H1 (cell line): ENCODE measurements at regions not wholly inside any gene's neighbourhood (a gene's known extent, or its start where the extent isn't known, plus 50 kb on each side); places are given as distances from the start of the nearest gene placed in this dataset.

Source experiments
- CTCF ChIA-PET: fragments of 300-600 bp; sonication (Branson Sonifier 250); formaldehyde crosslinking; loops from one replicate; lab custom pipeline; 2021; ENCODE audit not compliant: partially characterized antibody; lab: Charles Lee
- POLR2A ChIA-PET: fragments of 300-600 bp; sonication (Branson Sonifier 250); formaldehyde crosslinking; loops from one replicate; lab custom pipeline; 2021; ENCODE audit warnings: inconsistent platforms; ENCODE audit not compliant: partially characterized antibody; lab: Charles Lee
- DNase-seq, 2 experiments: peaks; one replicate each; pipeline versions ENCODE4 v3.0.0 to v3.0.0-alpha.2; 2010 to 2022; ENCODE audit warnings: low spot score in 2 of 2, low read depth in 1 of 2, mixed read lengths in 1 of 2
- FAIRE-seq: peaks from 2 replicates; lab custom pipeline; 2011; peaks lifted over from hg19 to GRCh38; lab: Jason Lieb, UNC
- H2AFZ ChIP-seq: 2 replicates; pipeline ENCODE4 v1.8.1; 2012; ENCODE audit warnings: low read length, inconsistent platforms
- H2AK5ac ChIP-seq: 2 replicates; pipeline ENCODE4 v1.6.1; 2013; ENCODE audit warnings: low read depth, low read length
- H2BK120ac ChIP-seq: replicated peaks from 2 replicates; pipeline ENCODE3; 2013; ENCODE audit warnings: low read depth, low read length, inconsistent platforms
- H2BK12ac ChIP-seq: 2 replicates; pipeline ENCODE4 v1.6.1; 2013; ENCODE audit warnings: low read depth, low read length
- H2BK15ac ChIP-seq: 2 replicates; pipeline ENCODE4 v1.6.1; 2013; ENCODE audit warnings: low read length
- H2BK20ac ChIP-seq: 2 replicates; pipeline ENCODE4 v1.6.1; 2013; ENCODE audit warnings: low read length
- H2BK5ac ChIP-seq: 2 replicates; pipeline ENCODE4 v1.6.1; 2013; ENCODE audit warnings: low read depth, low read length
- H3K14ac ChIP-seq: 2 replicates; pipeline ENCODE4 v1.6.1; 2013; ENCODE audit warnings: inconsistent platforms; ENCODE audit not compliant: insufficient read length
- H3K18ac ChIP-seq: 2 replicates; pipeline ENCODE4 v1.6.1; 2013; ENCODE audit warnings: low read length; ENCODE audit errors: extremely low read depth
- H3K23ac ChIP-seq: 2 replicates; pipeline ENCODE4 v1.6.1; 2013; ENCODE audit warnings: inconsistent platforms; ENCODE audit not compliant: insufficient read length
- H3K23me2 ChIP-seq: 2 replicates; pipeline ENCODE4 v1.6.1; 2013; ENCODE audit warnings: low read depth, low read length
- H3K27ac ChIP-seq: 2 replicates; pipeline ENCODE4 v1.6.1; 2011; ENCODE audit warnings: low read depth, low read length, inconsistent platforms
- H3K27me3 ChIP-seq, 4 experiments: replicated peaks in 1 of 4; 1 replicate in 1 of 4; 2 replicates in 3 of 4; pipeline versions ENCODE4 v1.6.1 to v1.8.1; 2011 to 2013; ENCODE audit warnings: low read length in 3 of 4, mild to moderate bottlenecking in 3 of 4, inconsistent platforms in 2 of 4, mixed read lengths in 2 of 4, moderate library complexity in 1 of 4; ENCODE audit not compliant: control insufficient read depth in 3 of 4, insufficient read depth in 3 of 4; ENCODE audit errors: extremely low read depth in 1 of 4
- H3K36me3 ChIP-seq, 4 experiments: 2 replicates each; pipeline versions ENCODE4 v1.6.1 to v1.8.1; 2011 to 2013; ENCODE audit warnings: mild to moderate bottlenecking in 4 of 4, low read length in 3 of 4, moderate library complexity in 2 of 4, control low read depth in 1 of 4, inconsistent platforms in 1 of 4; ENCODE audit not compliant: insufficient read depth in 4 of 4, control insufficient read depth in 2 of 4
- H3K4ac ChIP-seq: replicated peaks from 2 replicates; pipeline ENCODE3; 2013; ENCODE audit warnings: low read length, low read depth, mixed read lengths, inconsistent platforms; ENCODE audit not compliant: insufficient read length
- H3K4me1 ChIP-seq, 4 experiments: replicated peaks in 1 of 4; 1 replicate in 1 of 4; 2 replicates in 3 of 4; pipeline versions ENCODE4 v1.6.1 to v1.8.1; 2011 to 2013; ENCODE audit warnings: low read length in 3 of 4, inconsistent platforms in 2 of 4, mixed read lengths in 1 of 4; ENCODE audit not compliant: insufficient read depth in 4 of 4, control insufficient read depth in 3 of 4
- H3K4me2 ChIP-seq, 2 experiments: 2 replicates each; pipeline versions ENCODE4 v1.6.1 to v1.8.1; 2011 to 2013; ENCODE audit warnings: low read depth in 2 of 2, low read length in 2 of 2, control low read depth in 1 of 2, inconsistent platforms in 1 of 2, mild to moderate bottlenecking in 1 of 2; ENCODE audit not compliant: insufficient read depth in 1 of 2
- H3K4me3 ChIP-seq, 4 experiments: fragments of 200-600, 300-600 bp in 1 of 4; sonication (generic), shearing (Covaris generic), sonication (Bioruptor Twin) in 1 of 4; 2 replicates each; pipeline versions ENCODE4 v1.5.1 to v1.8.1; 2011 to 2016; ENCODE audit warnings: low read length in 4 of 4, low read depth in 3 of 4, control low read depth in 2 of 4, inconsistent platforms in 2 of 4, mild to moderate bottlenecking in 2 of 4, mixed read lengths in 1 of 4, moderate library complexity in 1 of 4; ENCODE audit not compliant: insufficient read depth in 2 of 4; ENCODE audit errors: extremely low read depth in 1 of 4
- H3K56ac ChIP-seq: replicated peaks from 2 replicates; pipeline ENCODE3; 2013; ENCODE audit warnings: low read depth, mild to moderate bottlenecking, mixed read lengths, low read length, inconsistent platforms; ENCODE audit not compliant: insufficient read length
- H3K79me1 ChIP-seq: 2 replicates; pipeline ENCODE4 v1.6.1; 2013; ENCODE audit warnings: low read depth, low read length, control low read depth
- H3K79me2 ChIP-seq, 2 experiments: 2 replicates each; pipeline versions ENCODE4 v1.6.1 to v1.8.1; 2012 to 2013; ENCODE audit warnings: low read length in 2 of 2, mild to moderate bottlenecking in 2 of 2, inconsistent platforms in 1 of 2; ENCODE audit not compliant: insufficient read depth in 2 of 2, control insufficient read depth in 1 of 2
- H3K9ac ChIP-seq, 4 experiments: replicated peaks in 1 of 4; 1 replicate in 1 of 4; 2 replicates in 3 of 4; pipeline versions ENCODE4 v1.6.1 to v1.8.1; 2011 to 2013; ENCODE audit warnings: low read depth in 3 of 4, low read length in 3 of 4, control low read depth in 2 of 4, mild to moderate bottlenecking in 2 of 4, moderate library complexity in 2 of 4, inconsistent platforms in 1 of 4; ENCODE audit errors: extremely low read depth in 1 of 4
- H3K9me3 ChIP-seq, 2 experiments: 2 replicates each; pipeline versions ENCODE4 v1.6.1 to v1.8.1; 2012 to 2013; ENCODE audit warnings: mild to moderate bottlenecking in 2 of 2, moderate library complexity in 2 of 2, control low read depth in 1 of 2, inconsistent platforms in 1 of 2, low read depth in 1 of 2, low read length in 1 of 2, mixed read lengths in 1 of 2; ENCODE audit not compliant: insufficient read depth in 2 of 2
- H4K20me1 ChIP-seq, 2 experiments: replicated peaks in 1 of 2; 2 replicates each; pipeline versions ENCODE3 to v1.8.1; 2011 to 2013; ENCODE audit warnings: inconsistent platforms in 2 of 2, low read length in 2 of 2, mild to moderate bottlenecking in 1 of 2; ENCODE audit not compliant: insufficient read depth in 2 of 2, control insufficient read depth in 1 of 2
- H4K5ac ChIP-seq: 2 replicates; pipeline ENCODE4 v1.6.1; 2013; ENCODE audit warnings: low read length, low read depth, mixed read lengths, inconsistent platforms; ENCODE audit not compliant: insufficient read length
- H4K8ac ChIP-seq: 2 replicates; pipeline ENCODE4 v1.8.0; 2013; ENCODE audit warnings: mild to moderate bottlenecking, moderate library complexity, low read length, inconsistent platforms; ENCODE audit not compliant: insufficient read depth; ENCODE audit errors: extremely low read depth
- H4K91ac ChIP-seq: replicated peaks from 2 replicates; pipeline ENCODE3; 2013; ENCODE audit warnings: low read length, mixed read lengths, inconsistent platforms; ENCODE audit not compliant: insufficient read length
- WGBS, 2 experiments: shearing (Covaris generic) in 1 of 2; methylation state at CpG; one replicate each; pipeline versions ENCODE4 v1.1.6 to v1.1.7; 2013 to 2015; ENCODE audit warnings: low lambda C conversion rate in 2 of 2, mixed read lengths in 2 of 2, inconsistent platforms in 1 of 2, low coverage in 1 of 2, missing lambda C conversion rate in 1 of 2; ENCODE audit not compliant: insufficient replicate concordance in 2 of 2, insufficient coverage in 1 of 2, insufficient read length in 1 of 2; ENCODE audit errors: extremely low coverage in 1 of 2, missing lambda C conversion rate in 1 of 2; 5-methylcytosine and 5-hydroxymethylcytosine counted together
- TF ChIP-seq, protein P1 (sequence below): fragments of 300-600 bp; sonication (generic); IDR thresholded peaks from 2 replicates; pipeline ENCODE4 v1.7.1; 2012; ENCODE audit warnings: low read length, moderate library complexity, mild to moderate bottlenecking, inconsistent platforms; ENCODE audit not compliant: insufficient replicate concordance

DNA sequence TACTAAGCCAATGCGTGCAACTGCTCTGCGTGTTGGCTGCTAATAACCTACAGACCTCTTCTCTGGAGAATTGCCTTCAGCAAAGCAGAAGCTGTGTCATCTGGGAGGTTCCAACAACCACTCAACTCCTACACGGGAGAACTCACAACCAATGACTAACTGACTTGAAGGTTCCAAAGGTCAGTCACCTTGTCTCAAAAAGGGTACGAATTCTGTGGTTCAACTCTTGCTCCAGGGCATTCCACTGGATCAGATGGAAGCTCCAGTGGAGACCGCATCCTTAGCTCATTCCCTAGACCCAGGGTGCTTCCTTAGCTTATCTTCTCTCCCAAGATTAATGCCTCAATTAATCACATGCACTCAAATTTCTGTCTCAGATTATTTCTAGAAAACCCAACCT lies 222.7 kb downstream of the CHIC2 start:
- H2BK12ac ChIP-seq = no peak overlapping the region
- H3K27me3 ChIP-seq = no peaks in the 10 kb centered on the region
- H4K8ac ChIP-seq = no peak overlapping the region
- H4K91ac ChIP-seq = no peak overlapping the region
- H2BK5ac ChIP-seq = no peak overlapping the region
- no peak overlapping the region for H4K5ac ChIP-seq
- no peaks in the 10 kb centered on the region for H3K4me1 ChIP-seq
- no peaks in the 10 kb centered on the region for H3K79me2 ChIP-seq
- ChIA-PET CTCF (no interaction called here), POLR2A (no interaction called here)
- H3K56ac ChIP-seq = no peak overlapping the region
- H3K23ac ChIP-seq = no peak overlapping the region
- H3K36me3 ChIP-seq = no peaks in the 10 kb centered on the region
- no peak overlapping the region for H2BK15ac ChIP-seq
- no peaks in the 10 kb centered on the region for H3K79me1 ChIP-seq
- H3K23me2 ChIP-seq = no peaks in the 10 kb centered on the region
- no peak overlapping the region for H3K4ac ChIP-seq
- FAIRE-seq (no peak), DNase-seq (no peak)
- 94% methylated on average over 5 of the region's 5 CpGs; no CpG with 5 or more reads in 1 of the 2 experiments for WGBS, 2 experiments
- no peak overlapping the region for H3K9ac ChIP-seq
- no peak overlapping the region for H3K14ac ChIP-seq
- no peak overlapping the region for H2AK5ac ChIP-seq
- H2AFZ ChIP-seq = no peak overlapping the region
- no peaks in the 10 kb centered on the region for H3K9me3 ChIP-seq
- no peak overlapping the region for H3K27ac ChIP-seq
- H2BK120ac ChIP-seq = no peak overlapping the region
- no peak overlapping the region for H3K4me3 ChIP-seq
- H4K20me1 ChIP-seq = no peaks in the 10 kb centered on the region
- no peak overlapping the region for H3K18ac ChIP-seq
- H3K4me2 ChIP-seq = no peak overlapping the region
- H2BK20ac ChIP-seq = no peak overlapping the region
- TF ChIP-seq, protein P1, sequence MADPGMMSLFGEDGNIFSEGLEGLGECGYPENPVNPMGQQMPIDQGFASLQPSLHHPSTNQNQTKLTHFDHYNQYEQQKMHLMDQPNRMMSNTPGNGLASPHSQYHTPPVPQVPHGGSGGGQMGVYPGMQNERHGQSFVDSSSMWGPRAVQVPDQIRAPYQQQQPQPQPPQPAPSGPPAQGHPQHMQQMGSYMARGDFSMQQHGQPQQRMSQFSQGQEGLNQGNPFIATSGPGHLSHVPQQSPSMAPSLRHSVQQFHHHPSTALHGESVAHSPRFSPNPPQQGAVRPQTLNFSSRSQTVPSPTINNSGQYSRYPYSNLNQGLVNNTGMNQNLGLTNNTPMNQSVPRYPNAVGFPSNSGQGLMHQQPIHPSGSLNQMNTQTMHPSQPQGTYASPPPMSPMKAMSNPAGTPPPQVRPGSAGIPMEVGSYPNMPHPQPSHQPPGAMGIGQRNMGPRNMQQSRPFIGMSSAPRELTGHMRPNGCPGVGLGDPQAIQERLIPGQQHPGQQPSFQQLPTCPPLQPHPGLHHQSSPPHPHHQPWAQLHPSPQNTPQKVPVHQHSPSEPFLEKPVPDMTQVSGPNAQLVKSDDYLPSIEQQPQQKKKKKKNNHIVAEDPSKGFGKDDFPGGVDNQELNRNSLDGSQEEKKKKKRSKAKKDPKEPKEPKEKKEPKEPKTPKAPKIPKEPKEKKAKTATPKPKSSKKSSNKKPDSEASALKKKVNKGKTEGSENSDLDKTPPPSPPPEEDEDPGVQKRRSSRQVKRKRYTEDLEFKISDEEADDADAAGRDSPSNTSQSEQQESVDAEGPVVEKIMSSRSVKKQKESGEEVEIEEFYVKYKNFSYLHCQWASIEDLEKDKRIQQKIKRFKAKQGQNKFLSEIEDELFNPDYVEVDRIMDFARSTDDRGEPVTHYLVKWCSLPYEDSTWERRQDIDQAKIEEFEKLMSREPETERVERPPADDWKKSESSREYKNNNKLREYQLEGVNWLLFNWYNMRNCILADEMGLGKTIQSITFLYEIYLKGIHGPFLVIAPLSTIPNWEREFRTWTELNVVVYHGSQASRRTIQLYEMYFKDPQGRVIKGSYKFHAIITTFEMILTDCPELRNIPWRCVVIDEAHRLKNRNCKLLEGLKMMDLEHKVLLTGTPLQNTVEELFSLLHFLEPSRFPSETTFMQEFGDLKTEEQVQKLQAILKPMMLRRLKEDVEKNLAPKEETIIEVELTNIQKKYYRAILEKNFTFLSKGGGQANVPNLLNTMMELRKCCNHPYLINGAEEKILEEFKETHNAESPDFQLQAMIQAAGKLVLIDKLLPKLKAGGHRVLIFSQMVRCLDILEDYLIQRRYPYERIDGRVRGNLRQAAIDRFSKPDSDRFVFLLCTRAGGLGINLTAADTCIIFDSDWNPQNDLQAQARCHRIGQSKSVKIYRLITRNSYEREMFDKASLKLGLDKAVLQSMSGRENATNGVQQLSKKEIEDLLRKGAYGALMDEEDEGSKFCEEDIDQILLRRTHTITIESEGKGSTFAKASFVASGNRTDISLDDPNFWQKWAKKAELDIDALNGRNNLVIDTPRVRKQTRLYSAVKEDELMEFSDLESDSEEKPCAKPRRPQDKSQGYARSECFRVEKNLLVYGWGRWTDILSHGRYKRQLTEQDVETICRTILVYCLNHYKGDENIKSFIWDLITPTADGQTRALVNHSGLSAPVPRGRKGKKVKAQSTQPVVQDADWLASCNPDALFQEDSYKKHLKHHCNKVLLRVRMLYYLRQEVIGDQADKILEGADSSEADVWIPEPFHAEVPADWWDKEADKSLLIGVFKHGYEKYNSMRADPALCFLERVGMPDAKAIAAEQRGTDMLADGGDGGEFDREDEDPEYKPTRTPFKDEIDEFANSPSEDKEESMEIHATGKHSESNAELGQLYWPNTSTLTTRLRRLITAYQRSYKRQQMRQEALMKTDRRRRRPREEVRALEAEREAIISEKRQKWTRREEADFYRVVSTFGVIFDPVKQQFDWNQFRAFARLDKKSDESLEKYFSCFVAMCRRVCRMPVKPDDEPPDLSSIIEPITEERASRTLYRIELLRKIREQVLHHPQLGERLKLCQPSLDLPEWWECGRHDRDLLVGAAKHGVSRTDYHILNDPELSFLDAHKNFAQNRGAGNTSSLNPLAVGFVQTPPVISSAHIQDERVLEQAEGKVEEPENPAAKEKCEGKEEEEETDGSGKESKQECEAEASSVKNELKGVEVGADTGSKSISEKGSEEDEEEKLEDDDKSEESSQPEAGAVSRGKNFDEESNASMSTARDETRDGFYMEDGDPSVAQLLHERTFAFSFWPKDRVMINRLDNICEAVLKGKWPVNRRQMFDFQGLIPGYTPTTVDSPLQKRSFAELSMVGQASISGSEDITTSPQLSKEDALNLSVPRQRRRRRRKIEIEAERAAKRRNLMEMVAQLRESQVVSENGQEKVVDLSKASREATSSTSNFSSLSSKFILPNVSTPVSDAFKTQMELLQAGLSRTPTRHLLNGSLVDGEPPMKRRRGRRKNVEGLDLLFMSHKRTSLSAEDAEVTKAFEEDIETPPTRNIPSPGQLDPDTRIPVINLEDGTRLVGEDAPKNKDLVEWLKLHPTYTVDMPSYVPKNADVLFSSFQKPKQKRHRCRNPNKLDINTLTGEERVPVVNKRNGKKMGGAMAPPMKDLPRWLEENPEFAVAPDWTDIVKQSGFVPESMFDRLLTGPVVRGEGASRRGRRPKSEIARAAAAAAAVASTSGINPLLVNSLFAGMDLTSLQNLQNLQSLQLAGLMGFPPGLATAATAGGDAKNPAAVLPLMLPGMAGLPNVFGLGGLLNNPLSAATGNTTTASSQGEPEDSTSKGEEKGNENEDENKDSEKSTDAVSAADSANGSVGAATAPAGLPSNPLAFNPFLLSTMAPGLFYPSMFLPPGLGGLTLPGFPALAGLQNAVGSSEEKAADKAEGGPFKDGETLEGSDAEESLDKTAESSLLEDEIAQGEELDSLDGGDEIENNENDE = no peak
